GM23338 (cell line): ENCODE measurements at regions not wholly inside any gene's neighbourhood (a gene's known extent, or its start where the extent isn't known, plus 50 kb on each side); places are given as distances from the start of the nearest gene placed in this dataset.

Source experiments
- ATAC-seq: fragments of 200-7000 bp; cut with Tn5 transposase; 3 replicates; pipeline ENCODE4 v1.9.1; 2020
- DNase-seq: peaks from one replicate; pipeline ENCODE4 v3.0.0-alpha.2; 2015; ENCODE audit warnings: low spot score
- H2AFZ ChIP-seq: fragments of 200-600 bp; sonication (generic); 2 replicates; pipeline ENCODE4 v1.8.0; 2016; ENCODE audit warnings: antibody characterized with exemption, mild to moderate bottlenecking, moderate library complexity
- H3F3A ChIP-seq: fragments of 200-600 bp; sonication (generic); replicated peaks from 2 replicates; pipeline ENCODE4 v1.8.0; 2017; ENCODE audit warnings: antibody characterized with exemption, mixed run types, low read depth
- H3K27ac ChIP-seq: fragments of 200-600 bp; sonication (generic); 2 replicates; pipeline ENCODE4 v1.6.1; 2016; ENCODE audit warnings: low read depth
- H3K27me3 ChIP-seq: fragments of 200-600 bp; sonication (generic); 2 replicates; pipeline ENCODE4 v1.8.0; 2016; ENCODE audit warnings: mild to moderate bottlenecking, mixed run types, moderate library complexity; ENCODE audit not compliant: insufficient read depth
- H3K36me3 ChIP-seq: fragments of 200-600 bp; sonication (generic); 2 replicates; pipeline ENCODE4 v1.8.0; 2016; ENCODE audit warnings: mild to moderate bottlenecking; ENCODE audit not compliant: insufficient read depth
- H3K4me1 ChIP-seq: fragments of 200-600 bp; sonication (generic); 2 replicates; pipeline ENCODE4 v1.8.0; 2016; ENCODE audit warnings: mild to moderate bottlenecking, moderate library complexity; ENCODE audit not compliant: insufficient read depth
- H3K4me2 ChIP-seq: fragments of 200-600 bp; sonication (generic); 2 replicates; pipeline ENCODE4 v1.7.1; 2017; ENCODE audit warnings: mixed run types
- H3K4me3 ChIP-seq: fragments of 200-600 bp; sonication (generic); 2 replicates; pipeline ENCODE4 v1.6.1; 2016; ENCODE audit warnings: mixed run types
- H3K79me2 ChIP-seq: fragments of 200-600 bp; sonication (generic); replicated peaks from 2 replicates; pipeline ENCODE4 v1.8.0; 2017; ENCODE audit warnings: mild to moderate bottlenecking; ENCODE audit not compliant: insufficient read depth
- H3K9me2 ChIP-seq: fragments of 200-600 bp; sonication (generic); 2 replicates; pipeline ENCODE4 v1.8.0; 2017; ENCODE audit not compliant: insufficient read depth
- H4K20me1 ChIP-seq: fragments of 200-600 bp; sonication (generic); replicated peaks from 2 replicates; pipeline ENCODE4 v1.8.0; 2017; ENCODE audit warnings: mild to moderate bottlenecking; ENCODE audit not compliant: insufficient read depth
- H3K27ac Mint-ChIP-seq: 2 replicates; pipeline ENCODE4 v1.8.0; 2020; ENCODE audit warnings: inconsistent platforms, mild to moderate bottlenecking, moderate library complexity, mixed read lengths
- H3K27me3 Mint-ChIP-seq: 3 replicates; pipeline ENCODE4 v1.8.0; 2022; ENCODE audit warnings: low read depth, mild to moderate bottlenecking, moderate library complexity, mixed read lengths, inconsistent platforms; ENCODE audit not compliant: insufficient read depth, poor library complexity
- H3K36me3 Mint-ChIP-seq: 3 replicates; pipeline ENCODE4 v1.8.0; 2021; ENCODE audit warnings: low read depth, mild to moderate bottlenecking, inconsistent platforms, moderate library complexity, mixed read lengths
- H3K4me1 Mint-ChIP-seq: 3 replicates; pipeline ENCODE4 v1.8.0; 2020; ENCODE audit warnings: mild to moderate bottlenecking, inconsistent platforms, mixed read lengths
- H3K4me3 Mint-ChIP-seq: 3 replicates; pipeline ENCODE4 v1.8.0; 2021; ENCODE audit warnings: moderate library complexity, mild to moderate bottlenecking, inconsistent platforms, mixed read lengths
- H3K9me3 Mint-ChIP-seq: 3 replicates; pipeline ENCODE4 v1.8.0; 2020; ENCODE audit warnings: moderate library complexity, mild to moderate bottlenecking, inconsistent platforms, mixed read lengths
- CREB1 ChIP-seq: fragments of 250-450 bp; sonication (Bioruptor Pico); IDR thresholded peaks from 2 replicates; pipeline ENCODE4 v1.5.0; 2020; ENCODE audit warnings: low read depth, mild to moderate bottlenecking, moderate library complexity
- CTCF ChIP-seq, 2 experiments: fragments of 200-600 bp in 1 of 2; sonication (generic) in 1 of 2; conservative IDR thresholded peaks; 2 replicates each; pipeline versions ENCODE4 v1.5.1 to v1.6.1; 2016 to 2017; ENCODE audit warnings: antibody characterized with exemption in 2 of 2, low read depth in 2 of 2, mild to moderate bottlenecking in 2 of 2, moderate library complexity in 1 of 2
- EZH2phosphoT487 ChIP-seq: fragments of 200-600 bp; sonication (generic); IDR thresholded peaks from one replicate; pipeline ENCODE4 v1.8.1; 2018; ENCODE audit warnings: antibody characterized with exemption; ENCODE audit not compliant: unreplicated experiment
- NANOG ChIP-seq: IDR thresholded peaks from 2 replicates; pipeline ENCODE4 v1.6.1; 2016; ENCODE audit warnings: antibody characterized with exemption, borderline replicate concordance
- POLR2AphosphoS5 ChIP-seq: IDR thresholded peaks from 2 replicates; pipeline ENCODE4 v1.6.1; 2016; ENCODE audit warnings: antibody characterized with exemption, low read depth
- STAT1 ChIP-seq: IDR thresholded peaks from one replicate; pipeline ENCODE4 v1.6.1; 2016; ENCODE audit warnings: antibody characterized with exemption; ENCODE audit not compliant: unreplicated experiment
- ZNF114 ChIP-seq: fragments of 250-450 bp; sonication (Bioruptor Pico); IDR thresholded peaks from 2 replicates; pipeline ENCODE4 v1.5.0; 2020; ENCODE audit warnings: mild to moderate bottlenecking, moderate library complexity
- TF ChIP-seq, protein P1 (sequence below): IDR thresholded peaks from 2 replicates; pipeline ENCODE4 v1.6.1; 2016; ENCODE audit warnings: antibody characterized with exemption
- TF ChIP-seq, protein P2 (sequence below): fragments of 250-450 bp; sonication (Bioruptor Pico); IDR thresholded peaks from 2 replicates; pipeline ENCODE4 v1.5.0; 2020; ENCODE audit warnings: mild to moderate bottlenecking, moderate library complexity

- ATAC-seq (no peak), DNase-seq (no peak)
- no peaks in the 10 kb centered on the region for H3K27me3 Mint-ChIP-seq
- H3K4me1 Mint-ChIP-seq, result peaks cover 3% of the 10 kb centered on the region; the same call in 2 of the 3 replicates
- no peaks in the 10 kb centered on the region for H3K4me1 ChIP-seq
- no peak overlapping the region for H3K27ac Mint-ChIP-seq
- H3K9me3 Mint-ChIP-seq, result no peaks in the 10 kb centered on the region
- H2AFZ ChIP-seq, result no peak overlapping the region
- H3K4me3 Mint-ChIP-seq, result no peak overlapping the region
- no peaks in the 10 kb centered on the region for H4K20me1 ChIP-seq
- no peak overlapping the region for H3K27ac ChIP-seq
- H3K36me3 ChIP-seq, result no peaks in the 10 kb centered on the region
- no peaks in the 10 kb centered on the region for H3K36me3 Mint-ChIP-seq
- no peaks in the 10 kb centered on the region for H3K79me2 ChIP-seq
- no peak overlapping the region for H3K4me3 ChIP-seq
- TF ChIP-seq CREB1 (CRISPR knock-in tag), result no peak
- TF ChIP-seq, protein P1, sequence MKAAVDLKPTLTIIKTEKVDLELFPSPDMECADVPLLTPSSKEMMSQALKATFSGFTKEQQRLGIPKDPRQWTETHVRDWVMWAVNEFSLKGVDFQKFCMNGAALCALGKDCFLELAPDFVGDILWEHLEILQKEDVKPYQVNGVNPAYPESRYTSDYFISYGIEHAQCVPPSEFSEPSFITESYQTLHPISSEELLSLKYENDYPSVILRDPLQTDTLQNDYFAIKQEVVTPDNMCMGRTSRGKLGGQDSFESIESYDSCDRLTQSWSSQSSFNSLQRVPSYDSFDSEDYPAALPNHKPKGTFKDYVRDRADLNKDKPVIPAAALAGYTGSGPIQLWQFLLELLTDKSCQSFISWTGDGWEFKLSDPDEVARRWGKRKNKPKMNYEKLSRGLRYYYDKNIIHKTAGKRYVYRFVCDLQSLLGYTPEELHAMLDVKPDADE, result no peak
- TF ChIP-seq, protein P2, sequence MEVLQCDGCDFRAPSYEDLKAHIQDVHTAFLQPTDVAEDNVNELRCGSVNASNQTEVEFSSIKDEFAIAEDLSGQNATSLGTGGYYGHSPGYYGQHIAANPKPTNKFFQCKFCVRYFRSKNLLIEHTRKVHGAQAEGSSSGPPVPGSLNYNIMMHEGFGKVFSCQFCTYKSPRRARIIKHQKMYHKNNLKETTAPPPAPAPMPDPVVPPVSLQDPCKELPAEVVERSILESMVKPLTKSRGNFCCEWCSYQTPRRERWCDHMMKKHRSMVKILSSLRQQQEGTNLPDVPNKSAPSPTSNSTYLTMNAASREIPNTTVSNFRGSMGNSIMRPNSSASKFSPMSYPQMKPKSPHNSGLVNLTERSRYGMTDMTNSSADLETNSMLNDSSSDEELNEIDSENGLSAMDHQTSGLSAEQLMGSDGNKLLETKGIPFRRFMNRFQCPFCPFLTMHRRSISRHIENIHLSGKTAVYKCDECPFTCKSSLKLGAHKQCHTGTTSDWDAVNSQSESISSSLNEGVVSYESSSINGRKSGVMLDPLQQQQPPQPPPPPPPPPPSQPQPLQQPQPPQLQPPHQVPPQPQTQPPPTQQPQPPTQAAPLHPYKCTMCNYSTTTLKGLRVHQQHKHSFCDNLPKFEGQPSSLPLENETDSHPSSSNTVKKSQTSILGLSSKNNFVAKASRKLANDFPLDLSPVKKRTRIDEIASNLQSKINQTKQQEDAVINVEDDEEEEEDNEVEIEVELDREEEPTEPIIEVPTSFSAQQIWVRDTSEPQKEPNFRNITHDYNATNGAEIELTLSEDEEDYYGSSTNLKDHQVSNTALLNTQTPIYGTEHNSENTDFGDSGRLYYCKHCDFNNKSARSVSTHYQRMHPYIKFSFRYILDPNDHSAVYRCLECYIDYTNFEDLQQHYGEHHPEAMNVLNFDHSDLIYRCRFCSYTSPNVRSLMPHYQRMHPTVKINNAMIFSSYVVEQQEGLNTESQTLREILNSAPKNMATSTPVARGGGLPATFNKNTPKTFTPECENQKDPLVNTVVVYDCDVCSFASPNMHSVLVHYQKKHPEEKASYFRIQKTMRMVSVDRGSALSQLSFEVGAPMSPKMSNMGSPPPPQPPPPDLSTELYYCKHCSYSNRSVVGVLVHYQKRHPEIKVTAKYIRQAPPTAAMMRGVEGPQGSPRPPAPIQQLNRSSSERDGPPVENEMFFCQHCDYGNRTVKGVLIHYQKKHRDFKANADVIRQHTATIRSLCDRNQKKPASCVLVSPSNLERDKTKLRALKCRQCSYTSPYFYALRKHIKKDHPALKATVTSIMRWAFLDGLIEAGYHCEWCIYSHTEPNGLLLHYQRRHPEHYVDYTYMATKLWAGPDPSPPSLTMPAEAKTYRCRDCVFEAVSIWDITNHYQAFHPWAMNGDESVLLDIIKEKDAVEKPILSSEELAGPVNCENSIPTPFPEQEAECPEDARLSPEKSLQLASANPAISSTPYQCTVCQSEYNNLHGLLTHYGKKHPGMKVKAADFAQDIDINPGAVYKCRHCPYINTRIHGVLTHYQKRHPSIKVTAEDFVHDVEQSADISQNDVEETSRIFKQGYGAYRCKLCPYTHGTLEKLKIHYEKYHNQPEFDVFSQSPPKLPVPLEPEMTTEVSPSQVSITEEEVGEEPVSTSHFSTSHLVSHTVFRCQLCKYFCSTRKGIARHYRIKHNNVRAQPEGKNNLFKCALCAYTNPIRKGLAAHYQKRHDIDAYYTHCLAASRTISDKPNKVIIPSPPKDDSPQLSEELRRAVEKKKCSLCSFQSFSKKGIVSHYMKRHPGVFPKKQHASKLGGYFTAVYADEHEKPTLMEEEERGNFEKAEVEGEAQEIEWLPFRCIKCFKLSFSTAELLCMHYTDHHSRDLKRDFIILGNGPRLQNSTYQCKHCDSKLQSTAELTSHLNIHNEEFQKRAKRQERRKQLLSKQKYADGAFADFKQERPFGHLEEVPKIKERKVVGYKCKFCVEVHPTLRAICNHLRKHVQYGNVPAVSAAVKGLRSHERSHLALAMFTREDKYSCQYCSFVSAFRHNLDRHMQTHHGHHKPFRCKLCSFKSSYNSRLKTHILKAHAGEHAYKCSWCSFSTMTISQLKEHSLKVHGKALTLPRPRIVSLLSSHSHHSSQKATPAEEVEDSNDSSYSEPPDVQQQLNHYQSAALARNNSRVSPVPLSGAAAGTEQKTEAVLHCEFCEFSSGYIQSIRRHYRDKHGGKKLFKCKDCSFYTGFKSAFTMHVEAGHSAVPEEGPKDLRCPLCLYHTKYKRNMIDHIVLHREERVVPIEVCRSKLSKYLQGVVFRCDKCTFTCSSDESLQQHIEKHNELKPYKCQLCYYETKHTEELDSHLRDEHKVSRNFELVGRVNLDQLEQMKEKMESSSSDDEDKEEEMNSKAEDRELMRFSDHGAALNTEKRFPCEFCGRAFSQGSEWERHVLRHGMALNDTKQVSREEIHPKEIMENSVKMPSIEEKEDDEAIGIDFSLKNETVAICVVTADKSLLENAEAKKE (CRISPR knock-in tag), result no peak
- no peak for TF ChIP-seq ZNF114 (CRISPR knock-in tag)
- TF ChIP-seq CTCF (conservative IDR thresholded peaks at IDR 0.05; ENCODE audit: low read depth in 2 of 2), result no peak
- TF ChIP-seq NANOG, result no peak
- TF ChIP-seq EZH2phosphoT487, result no peak
- no peak for TF ChIP-seq STAT1
- TF ChIP-seq POLR2AphosphoS5, result no peak
- H3K9me2 ChIP-seq, result 0 out of 2 replicates have a peak, but pooled peaks cover 10% of the 10 kb centered on the region
- no peak overlapping the region for H3K4me2 ChIP-seq
- no peaks in the 10 kb centered on the region for H3K27me3 ChIP-seq
- no peaks in the 10 kb centered on the region for H3F3A ChIP-seq
These were observed 437.7 kb downstream of the ADAMTS20 start for GRCh38 chr12:43114316-43114715.
